ENCODE measurements at regions not wholly inside any gene's neighbourhood (a gene's known extent, or its start where the extent isn't known, plus 50 kb on each side); places are given as distances from the start of the nearest gene placed in this dataset.

DNA sequence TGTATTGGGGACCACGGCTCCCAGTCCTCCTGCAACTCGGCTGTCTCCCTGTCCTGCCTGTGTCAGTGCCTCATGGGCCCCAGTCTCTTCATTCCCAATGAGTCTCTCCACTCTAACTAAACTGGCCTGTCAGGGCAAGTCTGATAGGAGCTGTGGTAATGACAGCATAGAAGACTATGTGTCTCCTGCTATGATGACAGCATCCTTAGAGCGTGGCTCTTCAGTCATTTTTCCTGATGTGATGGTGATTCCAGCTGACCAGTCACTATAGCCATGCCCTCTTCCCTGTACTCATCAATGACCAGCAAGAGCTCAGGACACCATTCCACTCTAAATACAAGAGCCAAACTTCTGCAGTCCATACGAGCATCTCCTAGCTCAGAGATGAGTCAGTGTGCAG, 339.8 kb downstream of the PCNX1 start:
- ChIA-PET POLR2A (no interaction called here), CTCF (ENCODE audit: low intra/inter-chr PET ratio) (no interaction called here)
- Histone ChIP-seq H3K79me2 (ENCODE audit: control insufficient read depth, insufficient read depth, low read length) (no peaks in the 10 kb centered on the region), H3K9ac (ENCODE audit: insufficient read depth in 1 of 2, low read depth in 2 of 2, low read length in 2 of 2) (no peak overlapping the region), H3K36me3 (ENCODE audit: control insufficient read depth, insufficient read depth, low read length) (no peaks in the 10 kb centered on the region), H3K4me1 (replicated peaks in 1 of 2; ENCODE audit: control insufficient read depth in 2 of 2, insufficient read depth in 2 of 2, low read length in 2 of 2) (no peaks in the 10 kb centered on the region), H4K20me1 (replicated peaks; ENCODE audit: control insufficient read depth, insufficient read depth, low read length) (no peaks in the 10 kb centered on the region), H2AFZ (ENCODE audit: low read depth, low read length) (no peak overlapping the region), H3K9me3 (replicated peaks; ENCODE audit: control insufficient read depth, insufficient read depth, low read depth, low read length) (no peaks in the 10 kb centered on the region), H3K27ac (ENCODE audit: extremely low read depth, low read depth, low read length) (no peak overlapping the region), H3K27me3 (ENCODE audit: control insufficient read depth in 2 of 2, insufficient read depth in 2 of 2, low read length in 2 of 2) (no peaks in the 10 kb centered on the region), H3K4me3 (no peak overlapping the region), H3K4me2 (ENCODE audit: insufficient read depth, low read length) (no peak overlapping the region), H3K9me1 (ENCODE audit: control insufficient read depth, insufficient read depth, low read length) (no peaks in the 10 kb centered on the region)
- intact Hi-C loops (cut with micrococcal nuclease) (no loop called here), in situ Hi-C loops (cut with MboI) (no loop called here)
- DNase-seq (ENCODE audit: extremely low read depth in 1 of 4, low spot score in 3 of 4) = no peak
- FAIRE-seq = no peak
- no peak for TF ChIP-seq TRIM24 (IDR thresholded peaks at IDR 0.05)
- no peak for TF ChIP-seq ZNF780A (CRISPR knock-in tag; IDR thresholded peaks at IDR 0.05)
- TF ChIP-seq ZBTB17 (CRISPR knock-in tag; IDR thresholded peaks at IDR 0.05) = no peak
- TF ChIP-seq TBP (optimal IDR thresholded peaks at IDR 0.05; ENCODE audit: low read depth, low read length) = no peak
- TF ChIP-seq CHD4 (IDR thresholded peaks at IDR 0.05; ENCODE audit: insufficient read depth, insufficient replicate concordance, low read depth, low read length, poor library complexity, severe bottlenecking) = no peak
- TF ChIP-seq TAF15 (IDR thresholded peaks at IDR 0.05; ENCODE audit: low read depth, low read length) = no peak
- TF ChIP-seq, protein P1, sequence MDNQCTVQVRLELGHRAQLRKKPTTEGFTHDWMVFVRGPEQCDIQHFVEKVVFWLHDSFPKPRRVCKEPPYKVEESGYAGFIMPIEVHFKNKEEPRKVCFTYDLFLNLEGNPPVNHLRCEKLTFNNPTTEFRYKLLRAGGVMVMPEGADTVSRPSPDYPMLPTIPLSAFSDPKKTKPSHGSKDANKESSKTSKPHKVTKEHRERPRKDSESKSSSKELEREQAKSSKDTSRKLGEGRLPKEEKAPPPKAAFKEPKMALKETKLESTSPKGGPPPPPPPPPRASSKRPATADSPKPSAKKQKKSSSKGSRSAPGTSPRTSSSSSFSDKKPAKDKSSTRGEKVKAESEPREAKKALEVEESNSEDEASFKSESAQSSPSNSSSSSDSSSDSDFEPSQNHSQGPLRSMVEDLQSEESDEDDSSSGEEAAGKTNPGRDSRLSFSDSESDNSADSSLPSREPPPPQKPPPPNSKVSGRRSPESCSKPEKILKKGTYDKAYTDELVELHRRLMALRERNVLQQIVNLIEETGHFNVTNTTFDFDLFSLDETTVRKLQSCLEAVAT (IDR thresholded peaks at IDR 0.05) = no peak
- TF ChIP-seq CREB1 (IDR thresholded peaks at IDR 0.05) = no peak
- no peak for TF ChIP-seq CREB1 (CRISPR knock-in tag; IDR thresholded peaks at IDR 0.05)
- no peak for TF ChIP-seq TOE1 (IDR thresholded peaks at IDR 0.05; ENCODE audit: borderline replicate concordance)
- TF ChIP-seq TOE1 (CRISPR knock-in tag; IDR thresholded peaks at IDR 0.05; ENCODE audit: borderline replicate concordance, low read depth) = no peak
- no peak for TF ChIP-seq ZNF695 (CRISPR knock-in tag; IDR thresholded peaks at IDR 0.05)
- no peak for TF ChIP-seq POLR3A (IDR thresholded peaks at IDR 0.05; ENCODE audit: borderline replicate concordance, extremely low read depth, insufficient read depth, insufficient read length)
- no peak for TF ChIP-seq ZNF324 (CRISPR knock-in tag; IDR thresholded peaks at IDR 0.05)
- TF ChIP-seq, protein P2, sequence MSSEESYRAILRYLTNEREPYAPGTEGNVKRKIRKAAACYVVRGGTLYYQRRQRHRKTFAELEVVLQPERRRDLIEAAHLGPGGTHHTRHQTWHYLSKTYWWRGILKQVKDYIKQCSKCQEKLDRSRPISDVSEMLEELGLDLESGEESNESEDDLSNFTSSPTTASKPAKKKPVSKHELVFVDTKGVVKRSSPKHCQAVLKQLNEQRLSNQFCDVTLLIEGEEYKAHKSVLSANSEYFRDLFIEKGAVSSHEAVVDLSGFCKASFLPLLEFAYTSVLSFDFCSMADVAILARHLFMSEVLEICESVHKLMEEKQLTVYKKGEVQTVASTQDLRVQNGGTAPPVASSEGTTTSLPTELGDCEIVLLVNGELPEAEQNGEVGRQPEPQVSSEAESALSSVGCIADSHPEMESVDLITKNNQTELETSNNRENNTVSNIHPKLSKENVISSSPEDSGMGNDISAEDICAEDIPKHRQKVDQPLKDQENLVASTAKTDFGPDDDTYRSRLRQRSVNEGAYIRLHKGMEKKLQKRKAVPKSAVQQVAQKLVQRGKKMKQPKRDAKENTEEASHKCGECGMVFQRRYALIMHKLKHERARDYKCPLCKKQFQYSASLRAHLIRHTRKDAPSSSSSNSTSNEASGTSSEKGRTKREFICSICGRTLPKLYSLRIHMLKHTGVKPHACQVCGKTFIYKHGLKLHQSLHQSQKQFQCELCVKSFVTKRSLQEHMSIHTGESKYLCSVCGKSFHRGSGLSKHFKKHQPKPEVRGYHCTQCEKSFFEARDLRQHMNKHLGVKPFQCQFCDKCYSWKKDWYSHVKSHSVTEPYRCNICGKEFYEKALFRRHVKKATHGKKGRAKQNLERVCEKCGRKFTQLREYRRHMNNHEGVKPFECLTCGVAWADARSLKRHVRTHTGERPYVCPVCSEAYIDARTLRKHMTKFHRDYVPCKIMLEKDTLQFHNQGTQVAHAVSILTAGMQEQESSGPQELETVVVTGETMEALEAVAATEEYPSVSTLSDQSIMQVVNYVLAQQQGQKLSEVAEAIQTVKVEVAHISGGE (CRISPR knock-in tag; IDR thresholded peaks at IDR 0.05) = no peak
- BruUV-seq (replicated peaks) = no TSS peak
- ATAC-seq = no peak
- WGBS (ENCODE audit: insufficient coverage, low coverage, missing lambda C conversion rate) = 12% methylated on average over 4 of the region's 4 CpGs

Data from K562 (cell line).